CD4-positive, alpha-beta T cell treated with Interleukin-17A for 4 hours (primary cell): ENCODE measurements at regions not wholly inside any gene's neighbourhood (a gene's known extent, or its start where the extent isn't known, plus 50 kb on each side); places are given as distances from the start of the nearest gene placed in this dataset.
"Not testable (repeated sequence)": the region's sequence is repeated elsewhere in the genome, so short reads cannot be mapped to it uniquely, and the experiment has no call there.

Source experiments
- DNase-seq: peaks from one replicate; pipeline ENCODE4 v3.0.0-alpha.2; 2020; ENCODE audit warnings: mixed read lengths

DNA sequence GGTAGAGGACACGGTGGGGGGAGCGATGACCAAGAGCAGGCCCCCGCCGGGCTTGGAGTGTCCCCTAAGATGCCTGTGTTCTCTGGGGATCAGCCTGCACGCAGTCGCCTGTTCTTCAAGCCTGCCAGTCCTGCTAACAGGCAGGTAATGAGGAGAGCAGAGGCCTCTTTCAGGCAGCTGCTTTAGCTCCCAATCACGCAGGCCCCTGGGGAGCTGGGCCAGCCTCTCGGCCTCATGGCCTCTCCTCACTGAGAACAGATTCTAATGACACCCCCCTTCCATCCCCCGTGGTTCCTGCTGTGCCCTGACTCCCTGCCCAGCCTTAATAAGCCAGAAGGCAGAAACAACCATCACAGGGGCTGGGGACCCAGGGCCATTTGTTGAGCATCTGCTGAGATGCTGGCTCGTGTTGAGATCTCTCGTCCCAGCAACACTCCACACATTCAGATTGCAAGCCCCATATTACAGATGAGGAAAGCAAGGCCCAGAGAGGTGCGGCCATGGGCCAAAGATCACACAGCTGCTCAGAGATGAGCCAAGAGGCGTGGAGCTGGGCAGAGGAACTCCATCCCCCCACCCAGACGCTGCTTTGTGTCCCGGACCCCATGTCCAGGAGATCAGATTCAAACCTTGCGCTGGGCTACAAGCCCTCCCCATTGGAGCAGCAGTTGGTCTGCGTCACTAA lies 71.6 kb upstream of the CASZ1 start:
- DNase-seq = no peak

DNA sequence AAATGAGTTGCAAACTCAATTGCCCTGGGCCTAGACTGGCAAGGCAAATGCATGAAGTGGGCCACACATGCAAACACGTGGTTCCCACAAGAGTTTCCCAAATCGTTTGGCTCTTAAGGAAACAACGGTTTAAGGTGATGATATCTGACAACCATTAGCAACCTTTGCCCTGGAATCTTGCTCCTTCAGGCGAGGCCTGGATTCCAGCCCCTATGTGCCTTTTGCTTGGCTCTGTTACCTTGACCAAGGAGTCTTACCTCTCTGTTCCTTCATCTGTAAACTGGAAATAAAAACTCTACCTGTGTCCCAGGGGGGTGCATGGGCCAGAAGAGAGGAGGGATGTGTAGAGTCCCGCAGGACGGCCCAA lies 72.1 kb upstream of the CASZ1 start:
- no peak for DNase-seq

DNA sequence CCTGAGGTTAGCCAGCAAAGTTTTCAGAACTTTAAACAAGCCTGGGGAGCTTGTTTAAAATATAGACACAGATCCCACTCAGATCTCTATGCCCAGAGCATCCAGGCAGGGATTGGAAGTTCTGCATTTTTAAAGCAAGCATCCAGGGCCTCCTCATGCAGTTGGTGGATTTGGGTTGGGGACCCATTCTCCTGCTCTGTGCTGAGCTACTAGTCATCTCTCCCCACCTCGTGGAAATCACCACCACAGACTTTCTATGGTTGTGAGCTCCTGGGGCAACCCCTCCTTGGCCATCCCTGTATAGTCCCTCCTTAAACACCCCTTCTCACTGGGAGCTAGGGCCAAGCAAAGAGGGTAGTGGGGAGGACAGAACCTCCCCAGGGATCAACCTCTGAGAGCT lies 73.5 kb upstream of the CASZ1 start:
- no peak for DNase-seq

DNA sequence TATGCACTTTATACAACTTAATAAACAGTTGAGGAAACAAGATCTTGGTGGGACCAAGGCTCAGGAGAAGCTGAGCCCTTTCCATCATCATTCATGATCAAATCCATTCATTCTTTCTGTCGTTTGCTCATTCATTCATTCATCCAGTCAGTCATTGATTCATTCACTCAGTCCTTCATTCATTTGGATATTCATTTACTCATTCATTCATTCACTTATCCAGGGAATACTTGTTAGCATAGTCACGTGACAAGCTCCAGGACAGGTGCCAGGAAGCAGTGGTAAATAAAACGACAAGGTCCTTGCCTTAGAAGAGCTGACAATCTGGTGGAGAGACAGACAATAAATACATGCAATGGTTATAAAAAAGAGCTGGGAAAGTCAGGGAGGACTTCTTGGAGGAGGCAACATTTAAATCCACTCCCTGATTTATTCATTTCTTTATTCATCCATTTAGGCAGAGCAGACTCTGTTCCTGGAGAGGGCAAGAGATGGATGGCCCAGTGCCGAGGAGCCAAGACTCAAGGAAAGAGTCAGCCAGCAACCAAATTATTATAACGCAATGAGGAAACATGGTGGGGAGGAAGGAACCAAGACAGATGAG lies 74.1 kb upstream of the CASZ1 start:
- no peak for DNase-seq

DNA sequence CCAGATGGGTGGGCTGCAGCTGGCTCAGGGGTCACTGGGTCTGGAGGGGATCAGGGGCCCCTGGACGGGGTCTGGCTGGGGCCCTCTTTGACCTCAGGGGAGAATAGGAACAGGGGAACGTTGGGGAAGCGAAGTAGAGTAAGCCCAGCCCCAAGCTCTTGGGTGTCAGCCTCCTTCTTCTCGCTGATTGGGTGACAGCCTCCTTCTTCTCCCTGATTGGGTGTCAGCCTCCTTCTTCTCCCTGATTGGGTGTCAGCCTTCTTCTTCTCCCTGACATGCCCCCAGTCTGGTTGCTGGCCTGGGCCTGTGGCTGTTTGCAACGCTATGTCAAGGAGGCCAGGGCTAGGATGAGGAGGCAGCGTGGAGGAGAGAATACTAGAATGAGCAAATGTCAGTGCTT lies 76.7 kb upstream of the CASZ1 start:
- no peak for DNase-seq

DNA sequence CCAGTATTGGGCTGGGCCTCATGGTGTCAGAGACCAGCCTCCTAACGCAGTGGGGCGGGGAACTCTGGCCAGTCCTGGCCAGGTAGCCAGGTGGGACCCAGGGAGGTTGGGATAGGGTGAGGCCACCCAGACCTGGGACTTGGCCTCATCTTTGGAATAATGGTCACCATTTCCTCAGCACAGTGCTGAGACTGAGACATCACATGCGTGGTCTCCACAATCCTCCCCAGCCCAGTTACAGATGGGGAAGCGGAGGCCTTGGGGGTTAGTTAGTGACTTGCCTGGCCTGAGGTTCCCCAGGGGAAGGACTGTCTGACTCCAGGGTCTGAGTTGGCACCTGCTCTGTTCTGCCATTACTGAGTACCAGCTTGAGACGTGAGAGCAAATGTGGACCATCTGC lies 77.9 kb upstream of the CASZ1 start:
- no peak for DNase-seq

DNA sequence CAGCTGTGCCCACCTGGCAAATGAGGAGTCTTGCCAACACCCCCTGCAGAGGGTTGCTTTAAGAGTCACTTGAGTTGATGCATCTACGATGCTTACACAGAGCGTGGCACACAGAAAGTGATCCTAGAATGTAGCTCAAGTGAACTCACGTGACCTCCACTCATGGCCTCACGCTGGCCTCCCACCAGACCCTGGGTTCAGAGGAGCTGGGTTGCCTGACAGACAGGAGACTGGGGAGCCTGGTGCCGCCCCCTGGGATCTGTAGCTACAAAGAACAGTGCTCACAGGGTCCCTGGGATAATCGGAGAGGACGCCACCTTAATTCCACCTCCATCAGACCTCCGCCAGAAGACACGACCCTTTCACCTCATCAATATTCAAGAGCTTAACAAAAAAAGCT lies 81.4 kb upstream of the CASZ1 start:
- DNase-seq = no peak

DNA sequence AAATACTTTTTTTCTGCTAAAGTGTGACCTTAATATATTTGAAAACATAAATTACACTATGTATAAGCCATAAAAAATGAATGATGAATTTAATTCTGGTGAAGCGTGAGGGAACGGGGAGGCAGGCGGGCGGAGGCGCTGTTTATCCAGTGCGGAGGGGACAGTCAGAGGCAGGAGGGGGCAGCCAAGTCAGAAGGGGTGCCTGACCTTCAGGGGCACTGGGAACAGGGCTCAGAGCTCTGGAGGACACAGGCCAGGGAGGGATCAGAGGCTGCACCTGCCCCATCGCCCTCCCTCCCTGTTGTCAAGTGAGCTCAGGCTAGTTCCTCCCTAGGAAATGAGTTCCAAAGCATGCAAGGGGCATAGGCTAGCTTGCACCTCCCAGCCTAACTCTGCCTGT lies 82.0 kb upstream of the CASZ1 start:
- no peak for DNase-seq

DNA sequence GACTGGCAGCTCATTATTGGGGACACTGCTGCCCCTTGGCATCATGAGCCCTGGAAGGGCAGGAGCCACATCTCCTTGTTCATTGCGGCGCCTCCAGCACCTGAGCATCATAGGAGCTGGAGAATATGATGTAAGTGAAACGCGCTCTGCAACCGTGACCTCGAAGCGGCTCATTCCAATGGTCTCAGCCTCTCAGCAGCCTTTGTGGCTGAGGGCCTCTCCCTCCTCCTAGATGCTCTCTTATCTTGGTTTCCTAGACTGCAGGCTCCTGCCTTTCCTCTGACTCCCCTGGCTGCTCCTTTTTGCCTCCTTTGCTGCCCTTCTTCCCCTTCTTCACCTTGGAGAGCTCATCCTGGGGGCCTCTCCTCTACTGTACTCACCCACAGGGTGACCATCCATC lies 83.6 kb upstream of the CASZ1 start:
- DNase-seq = no peak

DNA sequence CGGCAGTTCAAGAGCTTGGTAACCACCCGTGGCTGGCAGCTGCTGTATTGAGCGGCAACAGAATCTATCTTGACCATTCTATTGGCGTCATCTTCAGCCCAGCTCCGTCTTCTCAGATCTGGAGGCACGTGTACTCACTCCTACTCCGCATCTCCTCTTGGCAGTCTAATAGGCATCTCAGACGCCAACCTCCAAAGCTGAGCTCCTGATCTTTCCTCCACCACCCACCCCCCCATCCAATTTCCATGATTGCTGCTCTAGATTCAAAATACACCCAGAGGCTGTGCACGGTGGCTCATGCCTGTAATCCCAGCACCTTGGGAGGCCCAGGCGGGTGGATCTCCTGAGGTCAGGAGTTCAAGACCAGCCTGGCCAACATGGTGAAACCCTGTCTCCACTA lies 84.6 kb upstream of the CASZ1 start:
- no peak for DNase-seq

DNA sequence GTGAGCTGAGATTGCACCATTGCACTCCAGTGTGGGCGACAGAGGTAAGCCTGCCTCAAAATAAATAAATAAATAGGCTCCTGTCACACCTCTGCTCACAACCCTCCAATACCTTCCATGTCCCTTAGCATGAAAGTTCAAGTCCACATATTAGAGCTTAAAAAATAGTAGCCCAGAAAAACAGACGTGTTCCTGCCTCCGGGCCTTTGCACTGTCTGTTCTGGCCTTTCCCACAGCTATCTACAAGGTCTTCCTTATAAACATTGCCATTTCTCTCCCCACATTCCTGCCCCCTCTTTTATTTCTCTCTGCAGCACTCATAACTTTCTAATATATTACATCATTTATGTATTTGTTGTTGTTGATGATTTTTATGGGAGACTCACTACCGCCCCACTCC lies 85.6 kb upstream of the CASZ1 start:
- no peak for DNase-seq

DNA sequence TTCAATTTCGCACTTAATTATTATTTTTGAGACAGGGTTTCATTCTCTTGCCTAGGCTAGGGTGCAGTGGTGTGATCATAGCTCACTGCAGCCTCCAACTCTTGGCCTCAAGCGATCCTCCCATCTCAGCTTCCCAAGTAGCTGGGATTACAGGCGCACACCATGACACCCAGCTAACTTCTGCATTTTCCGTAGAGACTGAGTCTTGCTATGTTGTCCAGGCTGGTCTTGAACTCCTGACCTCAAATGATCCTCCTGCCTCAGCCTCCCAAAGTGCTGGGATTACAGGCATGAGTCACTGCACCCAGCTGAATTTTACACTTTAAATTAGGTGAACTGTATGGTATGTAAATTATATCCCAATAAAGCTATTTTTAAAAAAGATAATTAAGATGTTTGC lies 90.6 kb upstream of the CASZ1 start:
- DNase-seq = not testable (repeated sequence)

DNA sequence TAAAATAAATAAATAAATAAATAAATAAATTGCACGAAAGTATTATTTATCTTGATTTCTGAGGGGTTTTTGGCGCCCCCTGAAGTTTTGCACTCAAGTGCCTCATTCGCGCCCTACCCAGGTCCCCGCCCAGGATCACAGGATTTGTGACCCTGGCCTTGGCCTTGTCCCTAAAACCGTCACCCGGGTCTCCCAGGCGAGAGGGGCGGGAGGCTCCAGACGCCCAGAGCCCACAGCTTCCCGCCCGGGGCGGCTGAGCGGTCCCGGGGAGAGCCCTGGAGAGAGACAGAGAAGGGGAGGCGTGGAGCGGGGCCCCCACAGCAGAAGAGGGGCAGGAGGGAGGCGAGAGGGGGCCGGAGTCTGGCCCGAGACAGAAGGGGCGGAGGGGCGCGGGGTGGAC lies 91.8 kb upstream of the CASZ1 start:
- no peak for DNase-seq

DNA sequence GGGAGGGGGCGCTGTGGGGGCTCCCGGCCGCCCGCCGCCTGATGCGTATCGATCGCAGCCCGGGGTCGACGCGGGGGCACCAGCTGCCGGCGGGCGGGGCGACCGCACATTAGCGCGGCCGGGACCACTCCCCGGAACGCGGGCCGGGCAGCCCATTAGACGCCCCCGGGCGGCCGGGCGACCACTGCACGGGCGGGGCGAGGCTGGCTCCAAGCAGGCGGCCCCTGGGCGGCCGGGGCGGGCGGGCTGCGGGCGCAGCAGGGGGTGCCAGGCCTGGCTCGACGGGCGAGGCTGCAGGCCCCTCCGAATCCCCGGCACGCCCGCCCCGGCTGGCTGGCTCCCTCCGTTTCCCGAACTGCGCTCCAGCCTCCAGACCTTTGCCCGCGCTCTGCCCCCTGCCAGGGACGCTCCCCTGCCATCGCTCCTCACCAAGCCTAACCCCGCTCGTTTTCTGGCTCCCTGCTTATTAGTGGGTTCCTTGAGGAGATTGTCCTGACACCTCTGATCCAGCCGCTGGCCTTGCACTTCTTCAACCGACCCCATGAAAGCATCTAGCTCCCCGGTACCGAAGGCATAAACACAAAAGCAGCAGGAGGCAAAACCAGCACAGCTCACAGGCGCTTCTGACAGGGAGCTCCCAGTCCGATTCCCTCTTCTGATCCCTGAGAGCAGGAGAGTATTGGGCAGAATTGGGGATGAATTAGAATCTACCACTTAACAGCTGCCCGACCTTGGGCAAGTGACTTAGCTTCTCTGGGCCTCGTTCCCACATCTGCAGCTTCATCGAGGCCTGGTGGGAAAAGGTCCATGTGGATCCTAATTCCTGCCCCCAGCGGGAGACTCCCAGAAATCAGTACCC lies 92.6 kb upstream of the CASZ1 start:
- no peak for DNase-seq

DNA sequence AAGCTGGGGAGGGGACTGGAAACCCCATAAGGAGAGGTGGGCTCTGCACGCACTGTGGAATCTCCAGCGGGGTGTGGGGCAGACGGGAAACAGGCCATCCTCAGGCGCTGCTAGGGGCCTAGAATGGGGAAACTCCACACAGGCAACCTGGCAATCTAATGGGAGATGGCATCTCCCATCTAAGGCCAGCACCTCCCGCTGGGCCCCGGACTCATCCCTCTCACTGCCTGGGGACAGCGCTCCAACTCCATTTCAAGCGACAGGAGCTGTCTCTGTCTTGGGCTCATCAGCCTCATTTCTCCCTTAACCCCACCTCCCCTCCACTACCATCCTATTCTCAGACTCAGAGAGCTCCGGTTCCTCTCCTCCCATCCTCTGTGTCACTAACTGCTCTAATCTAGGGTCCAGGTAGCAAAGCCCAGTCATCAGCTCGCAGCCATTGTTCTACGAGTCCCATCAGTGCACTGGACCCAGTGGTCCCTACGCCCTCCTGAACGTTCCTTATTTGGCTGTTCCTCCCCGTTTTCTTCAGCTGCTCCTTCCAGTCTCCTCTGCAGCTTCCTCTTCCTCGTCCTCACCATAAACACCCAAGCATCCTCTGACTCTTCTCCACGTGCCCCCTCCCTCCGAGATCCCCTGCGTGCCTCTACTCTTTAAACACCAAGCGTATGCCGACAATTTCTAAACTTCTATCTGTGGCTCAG lies 93.4 kb upstream of the CASZ1 start:
- DNase-seq = no peak

DNA sequence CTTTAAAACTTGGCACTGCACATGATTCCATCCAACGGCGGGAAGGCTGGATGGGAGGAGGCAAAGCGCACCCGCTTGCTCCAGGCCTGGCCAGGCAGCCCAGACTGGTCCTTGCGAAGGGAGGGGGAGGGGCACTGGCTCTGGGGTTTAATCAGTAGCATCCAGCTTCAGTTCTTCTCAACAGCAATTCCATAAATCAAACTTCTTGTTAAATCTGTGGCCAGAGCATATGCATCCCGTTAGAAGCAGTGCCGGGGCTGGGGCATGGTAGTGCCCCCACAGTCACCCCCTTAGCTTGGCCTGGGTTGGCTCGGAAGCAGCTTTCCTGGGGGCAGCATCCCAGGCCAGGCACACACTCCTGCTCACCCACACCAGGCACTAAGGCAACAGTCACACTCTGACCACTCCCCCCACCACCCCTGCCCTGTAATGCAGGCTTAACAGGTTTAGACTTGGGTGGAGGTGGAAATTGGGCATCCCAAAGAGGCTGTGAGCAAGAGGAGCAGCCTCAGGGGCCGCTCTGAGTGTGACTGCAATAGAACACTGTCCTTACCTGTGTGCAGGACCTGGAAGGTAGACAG lies 94.1 kb upstream of the CASZ1 start:
- DNase-seq = no peak

DNA sequence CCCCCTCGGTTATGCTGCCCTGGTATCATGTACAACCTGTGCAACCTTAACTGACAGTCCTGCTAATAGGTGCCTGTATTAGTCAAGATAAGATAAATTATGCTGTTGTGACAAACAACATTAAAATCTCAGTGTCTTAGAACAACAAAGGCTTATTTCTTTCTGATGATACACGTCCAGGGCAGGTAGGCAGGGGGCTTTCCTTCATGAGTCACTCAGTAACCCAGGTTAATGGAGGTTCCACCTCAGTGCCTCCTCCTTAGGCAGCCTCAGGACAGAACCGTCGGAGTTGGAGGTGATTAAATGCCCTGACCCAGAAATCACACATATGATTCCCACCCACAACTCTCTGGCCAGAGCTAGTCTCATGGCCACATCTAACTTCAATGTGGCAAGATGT lies 94.6 kb upstream of the CASZ1 start:
- DNase-seq = no peak

DNA sequence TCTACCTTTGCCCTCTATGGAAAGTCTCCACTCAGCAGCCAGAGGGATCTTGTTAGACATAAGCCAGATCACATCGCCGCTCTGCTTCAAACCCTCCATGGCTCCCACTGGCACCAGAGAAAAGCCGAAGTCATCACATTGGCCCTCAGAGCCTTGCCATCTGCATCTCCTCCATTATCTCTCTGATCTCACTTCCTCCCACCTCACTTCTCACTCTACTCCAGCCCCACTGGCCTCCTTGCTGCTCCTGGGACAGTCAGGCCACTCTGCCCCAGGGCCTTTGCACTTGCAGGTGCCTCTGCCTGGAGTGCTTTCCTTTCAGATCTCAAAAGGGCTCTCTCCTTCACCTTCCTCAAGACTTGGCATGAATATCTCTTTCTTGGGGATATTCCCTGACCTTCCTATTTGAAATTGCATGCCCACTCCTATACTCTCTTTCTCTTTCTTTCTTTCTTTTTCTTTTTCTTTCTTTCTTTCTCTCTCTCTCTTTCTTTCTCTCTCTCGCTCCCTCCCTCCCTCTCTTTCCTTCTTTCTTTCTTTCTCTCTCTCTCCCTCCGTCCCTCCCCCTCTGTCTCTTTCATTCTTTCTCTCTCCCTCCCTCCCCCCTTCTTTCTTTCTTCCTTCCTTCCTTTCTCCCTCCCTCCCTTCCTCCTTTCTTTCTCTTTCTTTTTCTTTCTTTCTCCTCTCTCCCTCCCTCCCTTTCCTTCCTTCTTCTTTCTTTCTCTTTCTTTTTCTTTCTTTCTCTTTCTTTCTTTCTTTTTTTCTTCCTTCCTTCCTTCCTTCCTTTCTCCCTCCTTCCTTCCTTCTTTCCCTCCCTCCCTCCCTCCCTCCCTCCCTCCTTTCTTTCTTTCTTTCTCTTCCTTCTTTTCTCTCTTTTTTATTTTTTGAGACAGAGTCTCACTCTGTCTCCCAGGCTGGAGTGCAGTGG lies 96.0 kb upstream of the CASZ1 start:
- no peak for DNase-seq

DNA sequence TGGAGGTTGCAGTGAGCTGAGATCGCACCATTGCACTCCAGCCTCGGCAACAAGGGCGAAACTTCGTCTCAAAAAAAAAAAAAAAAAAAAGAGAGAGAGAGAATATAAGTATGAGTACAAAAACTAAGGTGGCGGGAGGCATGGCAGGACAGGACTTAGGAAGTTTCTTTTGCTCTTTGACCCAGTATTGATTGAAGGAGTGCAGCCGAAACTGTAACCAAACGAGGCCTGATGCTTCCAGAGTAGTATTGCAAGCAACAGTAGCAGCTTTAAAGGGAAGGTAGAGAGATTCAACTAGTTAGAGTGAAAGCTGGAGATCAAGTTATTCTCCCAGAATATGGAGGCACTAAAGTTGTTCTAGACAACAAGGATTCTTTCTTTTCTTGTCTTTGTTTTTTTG lies 99.2 kb upstream of the CASZ1 start:
- DNase-seq = no peak

DNA sequence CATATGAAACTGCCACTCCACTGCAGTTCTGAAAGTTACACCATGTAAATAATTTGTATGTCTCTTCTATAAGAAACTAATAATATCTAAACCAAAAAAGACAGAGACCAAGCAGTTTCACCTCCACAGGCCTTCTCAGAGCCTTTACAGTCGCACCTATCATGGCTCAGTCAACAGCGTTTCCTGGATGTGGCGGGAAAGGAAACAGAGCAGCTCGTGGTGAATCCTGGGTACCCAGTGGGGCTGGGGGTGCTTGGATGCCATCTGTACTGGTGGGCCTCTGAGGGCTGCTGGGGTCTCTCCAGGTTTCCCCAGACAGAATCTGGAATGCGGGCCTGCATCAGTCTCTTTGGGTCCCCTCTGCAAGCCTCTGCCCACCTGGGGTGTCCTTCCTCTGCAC lies 100.2 kb upstream of the CASZ1 start:
- no peak for DNase-seq

DNA sequence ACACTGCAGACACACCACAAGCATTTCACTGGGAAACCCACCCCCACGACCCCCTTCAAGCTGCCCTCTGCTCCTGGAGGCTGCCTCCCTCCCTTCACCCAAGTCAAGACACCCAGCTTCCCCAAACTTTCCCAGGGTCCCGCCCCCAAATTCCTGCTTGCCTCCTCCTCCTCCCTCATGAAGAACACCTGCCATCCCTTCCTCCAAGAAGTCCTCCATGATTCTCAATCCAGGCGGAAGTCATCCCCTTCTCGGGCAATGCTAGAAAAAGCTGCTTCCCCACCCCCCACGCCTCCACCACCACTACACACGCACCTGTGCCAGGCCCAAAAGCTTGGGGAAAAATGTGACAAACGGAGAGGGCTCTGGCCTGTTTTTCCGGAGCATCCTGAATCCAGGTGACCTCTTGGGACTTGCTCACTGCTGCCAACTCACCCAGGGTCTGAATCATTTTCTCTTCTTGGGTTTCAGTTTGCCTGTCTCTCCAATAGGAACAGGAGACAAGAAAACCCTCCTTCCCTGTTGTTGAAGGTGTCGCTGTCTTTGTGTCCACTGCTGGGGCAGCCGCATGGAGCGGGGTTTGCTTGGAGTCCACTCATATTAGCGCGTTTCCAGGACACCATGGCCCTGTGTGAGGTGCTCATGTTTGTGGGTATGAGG lies 101.0 kb upstream of the CASZ1 start:
- no peak for DNase-seq
